ENCODE measurements at regions not wholly inside any gene's neighbourhood (a gene's known extent, or its start where the extent isn't known, plus 50 kb on each side); places are given as distances from the start of the nearest gene placed in this dataset.

DNA sequence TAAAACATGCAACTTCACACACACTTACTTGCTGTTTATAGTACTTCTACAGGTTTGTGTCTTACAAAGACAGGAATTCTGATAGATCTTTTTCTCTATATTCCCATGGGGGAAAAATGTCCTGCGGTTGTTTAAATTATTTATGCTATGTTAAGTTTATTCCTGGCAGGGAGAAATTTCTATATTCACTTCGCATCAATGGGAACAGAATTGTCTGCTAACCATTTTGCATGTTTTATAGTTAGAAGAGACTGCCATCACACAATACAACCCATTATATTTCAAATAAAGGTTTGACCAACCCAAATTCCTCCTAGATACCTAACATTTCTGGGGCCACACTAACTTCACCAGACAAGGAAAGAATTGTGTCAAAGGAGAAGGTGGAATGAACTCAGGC, 110.0 kb upstream of the PRR16 start:
- TF ChIP-seq, protein P1, sequence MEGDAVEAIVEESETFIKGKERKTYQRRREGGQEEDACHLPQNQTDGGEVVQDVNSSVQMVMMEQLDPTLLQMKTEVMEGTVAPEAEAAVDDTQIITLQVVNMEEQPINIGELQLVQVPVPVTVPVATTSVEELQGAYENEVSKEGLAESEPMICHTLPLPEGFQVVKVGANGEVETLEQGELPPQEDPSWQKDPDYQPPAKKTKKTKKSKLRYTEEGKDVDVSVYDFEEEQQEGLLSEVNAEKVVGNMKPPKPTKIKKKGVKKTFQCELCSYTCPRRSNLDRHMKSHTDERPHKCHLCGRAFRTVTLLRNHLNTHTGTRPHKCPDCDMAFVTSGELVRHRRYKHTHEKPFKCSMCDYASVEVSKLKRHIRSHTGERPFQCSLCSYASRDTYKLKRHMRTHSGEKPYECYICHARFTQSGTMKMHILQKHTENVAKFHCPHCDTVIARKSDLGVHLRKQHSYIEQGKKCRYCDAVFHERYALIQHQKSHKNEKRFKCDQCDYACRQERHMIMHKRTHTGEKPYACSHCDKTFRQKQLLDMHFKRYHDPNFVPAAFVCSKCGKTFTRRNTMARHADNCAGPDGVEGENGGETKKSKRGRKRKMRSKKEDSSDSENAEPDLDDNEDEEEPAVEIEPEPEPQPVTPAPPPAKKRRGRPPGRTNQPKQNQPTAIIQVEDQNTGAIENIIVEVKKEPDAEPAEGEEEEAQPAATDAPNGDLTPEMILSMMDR (IDR thresholded peaks at IDR 0.05): no peak
- TF ChIP-seq POLR2A (IDR thresholded peaks at IDR 0.05) (no peak), POLR2AphosphoS5 (IDR thresholded peaks at IDR 0.05; ENCODE audit: insufficient read depth in 1 of 2, low read depth in 1 of 2) (no peak)
